GM12864 (cell line): ENCODE measurements at regions not wholly inside any gene's neighbourhood (a gene's known extent, or its start where the extent isn't known, plus 50 kb on each side); places are given as distances from the start of the nearest gene placed in this dataset.

Source experiments
- DNase-seq: peaks from one replicate; pipeline ENCODE4 v3.0.0-alpha.2; 2011; ENCODE audit warnings: low read depth
- H3K4me3 ChIP-seq: 2 replicates; pipeline ENCODE4 v1.5.1; 2011; ENCODE audit warnings: mild to moderate bottlenecking, low read depth, low read length, control low read depth
- CTCF ChIP-seq: IDR thresholded peaks from 2 replicates; pipeline ENCODE4 v1.5.1; 2011; ENCODE audit warnings: low read depth, mild to moderate bottlenecking, moderate library complexity, low read length, control low read depth, inconsistent platforms; ENCODE audit errors: missing control alignments

- DNase-seq = no peak
- no peak overlapping the region for H3K4me3 ChIP-seq
- no peak for TF ChIP-seq CTCF
These were observed 80.1 kb upstream of the SPHKAP start for GRCh38 chr2:228261546-228261945.

- no peak overlapping the region for H3K4me3 ChIP-seq
- no peak for TF ChIP-seq CTCF
- DNase-seq = no peak
These were observed 75.9 kb upstream of the SPHKAP start for GRCh38 chr2:228257379-228257778.

GRCh38 chr2:228253752-228254151 is 72.3 kb upstream of the SPHKAP start:
- no peak for DNase-seq
- no peak for TF ChIP-seq CTCF
- H3K4me3 ChIP-seq = no peak overlapping the region

- no peak for TF ChIP-seq CTCF
- H3K4me3 ChIP-seq = no peak overlapping the region
- no peak for DNase-seq
These were observed 65.8 kb upstream of the SPHKAP start for GRCh38 chr2:228247335-228247734.

- no peak overlapping the region for H3K4me3 ChIP-seq
- TF ChIP-seq CTCF = no peak
- no peak for DNase-seq
These were observed 64.1 kb upstream of the SPHKAP start for GRCh38 chr2:228245601-228246000.

- TF ChIP-seq CTCF = no peak
These were observed 61.1 kb upstream of the SPHKAP start for GRCh38 chr2:228242591-228242990.

GRCh38 chr2:228239907-228240561 is 58.5 kb upstream of the SPHKAP start:
- no peak overlapping the region for H3K4me3 ChIP-seq
- DNase-seq = no peak
- no peak for TF ChIP-seq CTCF

More at GRCh38 chr2:228242591-228242990, 61.1 kb upstream of the SPHKAP start:
- no peak overlapping the region for H3K4me3 ChIP-seq
- DNase-seq = no peak
